Cerebellar cortex (tissue), 1 donor: ENCODE measurements at regions not wholly inside any gene's neighbourhood (a gene's known extent, or its start where the extent isn't known, plus 50 kb on each side); places are given as distances from the start of the nearest gene placed in this dataset.

Experiments
- DNase-seq: peaks from one replicate; pipeline ENCODE4 v3.0.0-alpha.2; 2015; ENCODE audit warnings: low spot score

DNA sequence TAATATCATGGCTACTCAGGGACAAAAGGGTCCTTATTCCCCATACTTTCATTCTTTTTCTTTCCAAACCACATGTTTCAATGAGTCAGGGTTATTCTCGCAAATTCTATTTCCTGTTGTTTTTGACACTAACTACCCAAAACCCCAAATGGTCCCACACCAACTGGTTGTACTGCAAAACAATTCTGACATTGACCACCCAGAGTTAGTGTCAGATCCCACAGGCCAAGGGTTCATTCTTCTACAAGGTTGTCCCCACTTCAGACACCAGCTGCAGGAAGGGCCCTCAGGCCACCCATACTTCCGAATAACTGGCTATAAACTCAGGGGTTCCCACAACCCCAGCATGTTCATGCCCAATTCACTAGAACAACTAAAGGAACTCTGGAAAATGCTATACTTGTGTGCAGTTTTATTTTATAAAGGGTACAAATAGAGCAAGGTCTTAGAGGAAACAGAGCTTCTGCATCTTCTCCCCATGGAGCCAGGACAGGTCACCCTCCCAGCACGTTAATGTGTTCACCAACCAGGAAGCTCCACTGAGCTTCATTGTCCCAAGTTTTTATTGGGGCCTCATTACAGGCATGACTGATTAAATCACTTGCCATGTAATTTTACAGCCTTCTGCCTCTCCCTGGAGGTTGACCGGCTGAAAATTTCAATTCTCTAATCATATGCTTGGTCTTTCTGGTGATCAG lies 334.8 kb downstream of the DRD1 start:
- no peak for DNase-seq

DNA sequence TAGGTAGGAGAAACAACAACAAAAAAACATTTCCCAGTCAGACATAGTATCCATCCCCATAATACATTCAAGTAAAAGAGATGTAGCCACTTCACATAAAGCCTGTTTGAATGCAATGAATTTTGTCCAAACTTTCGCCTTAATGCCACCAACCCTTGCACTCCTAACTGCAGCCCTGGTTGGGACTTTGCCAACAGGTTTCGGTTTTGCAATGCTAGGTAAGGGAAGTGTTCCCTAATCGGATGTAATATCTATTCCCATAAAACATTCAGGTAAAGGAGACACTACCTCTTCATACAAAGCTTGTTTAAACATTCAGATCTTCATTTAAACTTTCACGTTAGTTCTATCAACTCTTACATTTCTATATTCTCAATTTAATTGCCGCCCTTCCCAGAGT lies 336.1 kb downstream of the DRD1 start:
- no peak for DNase-seq

DNA sequence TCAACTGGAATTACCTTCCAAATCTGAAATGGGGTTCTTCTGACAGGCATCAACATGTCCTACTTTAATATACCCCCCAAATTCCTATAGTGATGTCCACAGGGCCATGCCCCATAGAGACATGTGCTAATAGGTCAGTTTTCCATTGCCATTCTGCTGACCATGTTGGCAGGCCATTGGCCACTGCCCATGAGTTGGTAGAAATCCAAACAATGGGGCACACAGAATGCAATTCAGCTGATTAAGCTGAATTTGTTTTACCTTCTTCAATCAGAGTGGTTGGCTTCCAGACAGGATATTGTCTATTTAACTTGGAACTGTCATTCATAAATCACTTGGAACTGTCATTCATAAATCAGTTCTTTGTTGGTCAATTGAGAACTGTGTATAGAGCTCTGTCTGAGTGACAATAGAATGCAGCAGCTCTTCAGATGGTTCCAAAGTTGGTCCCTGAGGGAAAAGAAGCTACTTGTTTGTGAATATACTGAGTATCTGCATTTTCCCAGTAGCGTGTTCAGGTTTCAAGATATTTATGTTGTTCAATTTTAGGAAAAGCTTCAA lies 336.9 kb downstream of the DRD1 start:
- no peak for DNase-seq

DNA sequence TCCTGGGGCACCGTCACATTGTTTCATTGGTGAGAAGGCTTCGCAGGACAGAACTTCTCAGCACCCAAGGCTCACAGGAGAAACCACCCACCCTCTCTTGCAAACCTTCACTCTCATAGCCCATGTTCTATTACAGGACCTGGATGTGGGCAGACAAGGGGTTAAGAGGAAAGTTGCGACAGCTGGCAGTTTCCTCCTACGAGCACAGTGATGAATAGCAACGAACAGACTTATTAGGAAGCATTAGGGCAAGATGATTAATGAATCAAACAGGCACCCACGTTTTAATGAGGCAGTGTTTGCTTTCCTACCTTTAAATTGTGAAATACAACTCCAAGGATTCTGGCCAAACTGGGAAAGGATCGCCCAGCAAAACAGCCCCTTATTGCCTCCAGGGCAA lies 339.3 kb downstream of the DRD1 start:
- DNase-seq: no peak

DNA sequence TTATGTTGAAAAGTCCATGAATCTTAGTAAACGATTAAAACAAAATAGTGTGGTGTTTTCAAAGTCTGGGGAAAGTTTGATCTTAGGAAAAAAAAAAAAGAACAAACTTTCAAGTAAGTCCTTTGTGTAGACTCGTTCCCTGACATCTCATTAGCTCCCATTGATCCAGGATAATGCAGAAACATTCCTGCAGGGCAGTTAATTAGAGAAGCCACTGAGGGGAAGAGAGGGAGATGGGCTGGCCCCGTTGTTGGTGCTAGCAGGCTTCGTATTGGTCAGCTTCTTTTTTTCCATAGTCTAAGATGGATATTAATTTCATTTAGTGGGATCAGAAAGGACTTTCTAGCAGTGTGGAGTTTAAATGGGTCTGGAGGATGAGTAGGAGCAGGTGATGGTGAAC lies 340.2 kb downstream of the DRD1 start:
- no peak for DNase-seq

DNA sequence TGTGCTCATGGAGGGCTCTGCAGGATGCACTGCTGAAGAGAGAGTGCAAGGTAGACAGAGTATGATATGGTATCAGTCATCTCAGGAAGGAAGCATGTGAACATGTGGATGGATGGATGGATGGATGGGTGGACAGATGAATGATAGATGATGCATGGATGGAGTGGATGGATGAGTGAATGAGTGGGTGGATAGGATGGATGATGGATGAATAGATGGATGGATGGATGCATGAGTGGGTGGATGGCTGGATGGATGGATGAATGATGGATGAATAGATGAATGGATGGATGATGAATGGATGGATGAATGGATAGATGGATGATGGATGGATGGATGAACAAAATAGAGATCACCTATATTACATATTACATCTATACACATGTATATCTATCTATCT lies 341.3 kb downstream of the DRD1 start:
- no peak for DNase-seq

DNA sequence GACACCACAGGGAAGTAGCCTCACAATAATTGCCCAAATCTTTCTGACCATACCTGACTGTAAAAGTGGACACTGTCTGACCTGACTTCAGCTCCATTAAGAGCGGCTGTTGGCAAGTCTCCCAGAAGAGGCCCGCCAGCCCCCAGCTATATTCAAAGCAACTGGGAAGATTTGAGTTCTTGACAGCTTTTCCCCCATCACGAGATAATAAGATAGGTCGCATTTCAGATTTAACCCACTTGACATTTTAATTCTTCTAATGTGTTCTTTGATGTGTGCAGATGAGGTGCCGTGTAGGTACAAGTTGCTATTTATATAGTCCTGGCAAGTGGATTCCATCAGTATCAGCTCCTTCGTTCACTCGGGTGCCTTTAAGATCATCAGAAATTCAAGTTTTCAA lies 345.7 kb downstream of the DRD1 start:
- DNase-seq: no peak

DNA sequence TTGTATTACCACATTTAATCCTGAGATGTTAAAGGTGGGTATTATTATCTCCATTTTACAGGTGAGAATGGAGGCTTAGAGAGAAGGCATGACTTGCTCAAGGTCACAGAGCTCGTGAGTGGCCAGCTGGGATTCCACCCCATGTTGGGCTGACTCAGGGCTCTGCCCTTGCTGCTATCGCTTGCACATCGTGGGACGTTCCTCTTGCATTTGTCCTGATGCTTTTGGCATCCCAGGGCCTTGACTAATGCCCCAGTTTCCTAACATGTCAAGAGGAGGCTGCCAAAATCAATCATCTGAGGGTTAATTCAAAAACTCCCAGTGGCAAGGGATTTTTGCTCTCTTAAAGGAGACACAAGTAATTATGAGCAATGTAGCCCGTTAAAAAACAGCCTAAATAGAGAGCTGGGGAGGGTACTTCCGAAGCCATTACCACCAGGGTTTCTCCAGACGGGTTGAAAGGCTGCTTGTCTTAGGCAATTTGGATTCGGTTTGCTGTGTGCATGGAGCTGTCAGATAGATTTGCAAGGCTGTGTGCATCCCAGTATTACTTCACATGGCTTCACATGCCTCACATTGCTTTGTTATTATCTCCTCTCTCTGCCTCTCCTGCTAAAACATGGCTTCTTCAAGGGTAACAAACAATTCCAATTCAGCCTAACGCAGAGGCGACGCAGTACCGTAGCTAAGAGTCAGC lies 347.4 kb downstream of the DRD1 start:
- DNase-seq: no peak

DNA sequence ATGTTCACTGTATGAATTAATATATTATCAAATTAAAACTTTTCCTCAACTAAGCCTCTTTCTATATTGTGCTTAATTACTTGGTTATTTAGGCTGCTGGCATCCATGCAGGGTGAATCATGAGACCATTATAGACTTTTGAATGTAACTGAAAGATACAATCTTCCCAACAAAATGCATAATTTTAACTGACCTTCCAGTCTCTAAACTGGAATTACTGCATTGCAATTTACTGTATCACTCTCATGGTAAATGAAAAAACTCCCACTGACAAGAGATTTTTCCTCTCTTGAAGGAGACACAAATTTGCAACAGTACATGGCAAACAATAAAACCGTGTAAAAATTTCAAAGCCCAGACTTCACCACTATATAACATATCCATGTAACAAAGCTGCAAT lies 349.5 kb downstream of the DRD1 start:
- DNase-seq: no peak

DNA sequence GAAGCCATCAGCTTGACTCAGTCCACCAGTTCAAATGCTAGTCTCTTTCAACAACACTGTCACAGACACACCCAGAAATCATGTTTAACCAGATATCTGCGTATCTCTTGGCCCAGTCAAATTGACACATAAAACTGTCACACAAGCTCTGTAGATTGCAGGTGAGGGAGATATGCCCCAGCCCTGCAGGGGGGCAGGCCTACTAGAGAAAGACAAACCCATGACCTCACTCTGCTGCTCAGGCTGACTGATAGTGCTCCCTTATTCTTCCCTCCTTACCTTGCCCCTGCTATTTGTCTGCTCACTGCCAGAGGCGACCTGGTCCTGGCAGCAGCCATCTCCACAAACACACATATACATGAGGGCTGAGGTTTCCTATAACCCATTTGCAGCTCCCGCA lies 351.3 kb downstream of the DRD1 start:
- DNase-seq: no peak

DNA sequence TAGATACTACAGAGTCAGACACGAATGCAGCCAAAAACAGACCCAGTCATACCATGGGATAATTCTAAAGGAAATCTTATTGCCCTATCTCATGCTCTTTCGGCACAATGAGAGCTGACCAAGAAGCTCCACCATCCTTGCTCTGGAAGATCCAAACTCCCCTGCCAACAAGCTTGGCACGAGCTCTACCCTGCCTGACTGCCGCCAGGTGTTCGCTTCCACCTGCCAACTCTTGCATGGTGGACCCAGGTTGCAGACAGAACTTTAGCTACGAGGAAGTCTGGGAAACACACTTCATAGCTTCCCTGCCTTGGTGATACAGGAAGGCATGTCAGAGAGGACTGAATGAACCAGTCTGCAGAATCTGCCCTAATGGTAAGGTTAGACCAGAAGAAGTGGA lies 355.0 kb downstream of the DRD1 start:
- no peak for DNase-seq

DNA sequence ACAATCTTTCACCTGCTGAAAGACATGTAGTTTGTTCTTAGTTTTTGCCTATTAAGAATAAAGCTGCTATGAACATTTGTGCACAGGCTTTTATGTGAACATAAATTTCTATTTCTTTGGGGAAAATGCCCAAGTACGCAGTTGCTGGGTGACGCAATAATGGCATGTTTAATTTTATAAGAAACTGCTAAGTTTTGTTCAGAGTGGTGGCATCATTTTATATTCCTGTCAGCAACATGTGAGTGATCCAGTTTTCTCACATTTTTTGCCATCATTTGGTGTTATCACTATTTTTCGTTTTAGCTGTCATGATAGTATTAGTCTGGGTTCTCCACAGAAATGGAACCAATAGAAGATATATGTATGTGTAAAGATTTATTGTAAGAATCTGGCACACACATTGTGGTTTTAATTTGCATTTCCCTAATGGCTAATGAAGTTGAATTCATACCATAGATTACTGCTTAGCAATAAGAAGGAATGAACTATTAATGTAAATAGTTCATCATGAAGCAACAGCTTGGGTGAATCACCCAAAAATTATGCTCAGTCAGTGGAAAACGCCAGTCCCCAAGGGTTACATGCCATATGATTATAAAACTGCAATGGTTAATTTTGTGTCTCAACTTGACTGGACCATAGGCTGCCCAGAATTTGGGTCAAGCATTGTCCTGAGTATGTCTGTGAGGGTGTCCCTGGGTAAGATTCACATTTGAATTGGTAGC lies 358.6 kb downstream of the MSX2 start:
- no peak for DNase-seq

DNA sequence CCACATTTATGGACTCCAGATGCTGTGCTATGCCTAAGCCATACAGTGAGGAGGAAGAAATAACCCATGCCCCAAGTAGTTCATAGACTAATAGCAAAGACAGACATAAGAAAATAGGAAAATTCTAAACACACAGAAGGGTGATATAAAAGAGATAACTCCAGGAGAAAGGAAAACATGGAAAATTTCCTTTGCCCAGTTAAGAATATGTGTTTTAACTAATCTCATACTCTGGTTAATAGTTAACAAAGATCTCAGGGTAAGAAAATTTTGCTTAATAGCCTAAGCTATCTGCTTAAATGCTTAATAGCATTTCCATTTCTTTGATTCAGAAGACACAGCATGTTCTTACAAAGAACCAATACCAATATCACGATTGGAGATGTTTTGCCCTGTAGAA lies 358.0 kb downstream of the MSX2 start:
- DNase-seq: no peak

DNA sequence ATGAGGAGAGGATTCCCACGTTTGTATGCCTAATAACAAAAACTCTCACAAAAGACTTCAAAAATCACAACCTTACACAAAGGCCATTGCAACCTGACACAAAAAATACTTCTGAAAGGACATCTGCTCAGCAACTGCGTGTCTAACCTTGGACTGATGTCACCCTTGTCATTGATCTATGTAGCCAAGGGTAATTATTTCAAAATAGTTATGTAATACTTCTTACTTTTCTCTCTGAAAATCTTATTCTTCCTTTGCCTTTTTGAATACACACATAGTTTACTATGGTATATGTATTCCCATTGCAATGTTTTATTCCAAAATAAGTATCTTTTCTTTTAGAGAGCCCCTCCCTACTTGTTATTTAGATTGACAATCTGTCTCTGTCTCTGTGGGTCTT lies 355.3 kb downstream of the MSX2 start:
- no peak for DNase-seq

DNA sequence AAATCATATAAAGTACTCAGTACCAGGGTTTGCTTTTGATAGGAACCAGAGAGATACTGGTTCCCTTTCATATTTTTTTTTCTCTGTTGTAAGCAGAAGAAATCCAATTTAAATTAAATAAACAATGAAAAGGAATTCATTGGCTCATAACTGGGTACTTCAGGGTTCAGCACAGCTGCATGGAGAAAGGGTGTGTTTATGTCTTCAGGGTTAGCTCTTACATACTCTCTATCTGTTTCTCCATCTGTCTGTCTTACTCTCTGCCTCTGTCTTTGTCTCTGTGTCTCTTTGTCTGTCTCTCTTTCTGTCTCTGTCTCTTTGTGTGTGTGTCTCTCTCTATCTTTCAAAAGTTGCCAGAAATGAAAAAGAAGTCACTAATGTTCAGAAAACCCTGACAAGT lies 345.9 kb downstream of the MSX2 start:
- DNase-seq: no peak

DNA sequence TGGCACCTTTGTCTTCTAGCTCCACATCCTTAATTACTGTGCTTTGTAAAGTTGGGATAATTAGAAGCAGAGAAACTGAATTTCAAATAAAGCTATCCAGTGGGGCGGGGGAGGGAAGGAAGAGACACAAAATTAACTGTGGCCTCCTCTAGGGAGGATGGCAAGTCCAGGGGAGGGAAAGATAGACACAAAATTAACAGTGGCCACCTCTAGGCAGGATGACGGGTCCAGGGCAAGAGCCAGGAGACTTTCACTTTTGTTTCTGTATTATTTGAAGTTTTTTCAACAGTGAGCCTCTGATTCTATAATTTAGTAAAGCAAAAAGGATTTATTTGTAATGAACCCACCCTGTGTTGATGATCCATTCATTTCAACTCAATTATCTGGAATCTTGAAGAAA lies 335.9 kb downstream of the MSX2 start:
- no peak for DNase-seq

DNA sequence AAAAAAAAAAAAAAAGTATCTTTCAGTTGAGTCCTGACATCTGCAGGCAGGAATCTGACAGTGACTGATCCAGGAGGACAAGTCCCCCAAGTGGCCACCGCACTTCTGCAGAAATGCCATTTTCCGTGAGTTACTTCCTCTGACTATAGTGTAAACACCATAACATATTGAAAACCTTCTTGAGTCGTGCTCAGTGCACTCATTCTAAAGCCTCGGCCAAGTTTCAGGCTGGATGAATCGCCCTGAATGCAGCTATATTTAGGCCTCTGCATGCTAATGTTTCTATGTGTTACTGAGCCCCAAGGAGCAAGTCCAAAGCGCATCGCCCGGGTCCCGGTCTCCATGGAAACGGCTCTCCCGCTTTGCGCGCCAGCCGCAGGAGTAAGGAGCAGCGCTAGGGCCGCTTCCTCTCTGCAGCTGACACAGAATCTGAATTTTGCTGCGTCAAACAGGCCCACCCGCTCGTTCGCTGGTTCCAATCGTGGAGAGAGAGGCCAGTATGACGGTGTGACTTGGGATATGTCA lies 335.4 kb downstream of the MSX2 start:
- peak; percentile 22 for DNase-seq

DNA sequence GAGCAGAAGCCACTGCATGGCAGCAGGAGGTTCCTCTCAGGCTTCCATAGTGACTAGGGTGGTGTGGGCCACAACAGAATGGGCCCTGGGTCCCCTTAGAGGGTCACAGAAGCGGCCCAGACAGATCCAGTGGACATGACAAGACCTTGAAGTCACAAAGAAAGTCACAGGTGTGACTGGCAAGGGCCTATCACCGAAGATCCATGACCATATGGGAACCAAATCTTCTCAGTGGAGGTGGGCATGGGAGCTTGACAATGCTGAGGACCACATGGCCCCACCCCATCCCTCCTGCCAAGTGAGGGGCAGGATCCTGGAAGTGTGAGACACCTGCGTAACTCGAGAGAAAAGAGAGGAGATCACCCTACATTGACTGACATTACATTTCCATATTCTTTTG lies 332.4 kb downstream of the MSX2 start:
- DNase-seq: no peak

DNA sequence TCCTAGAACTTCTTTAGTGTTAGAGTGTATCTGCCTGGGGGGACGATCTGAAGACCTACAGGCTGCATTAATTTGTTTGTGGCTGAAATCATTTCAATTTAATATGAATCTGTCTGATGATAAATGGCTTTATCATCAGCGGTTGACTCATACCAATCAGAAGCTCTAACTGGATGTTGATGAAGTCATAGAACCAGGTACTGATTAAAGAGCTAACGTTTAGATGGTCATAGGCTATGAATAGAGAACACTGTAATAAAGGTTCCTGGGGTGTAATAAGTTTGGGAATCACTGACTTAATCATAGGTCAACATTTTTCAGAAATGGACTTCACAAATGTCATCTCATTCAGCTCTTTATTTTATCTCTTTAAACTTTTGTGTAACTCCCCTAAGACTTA lies 329.9 kb downstream of the MSX2 start:
- DNase-seq: no peak

DNA sequence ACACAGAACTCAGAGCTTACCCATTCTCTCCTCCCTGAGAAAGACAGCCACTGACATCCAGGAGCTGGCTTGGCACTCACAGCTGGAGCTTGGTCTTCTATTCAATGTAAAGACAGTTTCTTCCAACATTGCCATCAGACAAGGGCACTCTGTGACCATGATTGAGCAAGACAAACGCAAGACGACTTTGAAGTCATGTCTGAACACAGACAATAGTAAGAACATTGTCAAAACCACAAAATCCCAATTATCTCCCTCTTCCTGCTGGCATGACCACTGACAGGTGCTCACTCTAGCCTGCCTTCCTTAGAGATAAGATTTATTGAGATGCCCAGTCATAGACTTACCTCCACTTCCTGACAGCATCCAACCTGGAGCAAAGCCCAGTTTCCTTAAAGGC lies 328.0 kb downstream of the MSX2 start:
- DNase-seq: no peak

DNA sequence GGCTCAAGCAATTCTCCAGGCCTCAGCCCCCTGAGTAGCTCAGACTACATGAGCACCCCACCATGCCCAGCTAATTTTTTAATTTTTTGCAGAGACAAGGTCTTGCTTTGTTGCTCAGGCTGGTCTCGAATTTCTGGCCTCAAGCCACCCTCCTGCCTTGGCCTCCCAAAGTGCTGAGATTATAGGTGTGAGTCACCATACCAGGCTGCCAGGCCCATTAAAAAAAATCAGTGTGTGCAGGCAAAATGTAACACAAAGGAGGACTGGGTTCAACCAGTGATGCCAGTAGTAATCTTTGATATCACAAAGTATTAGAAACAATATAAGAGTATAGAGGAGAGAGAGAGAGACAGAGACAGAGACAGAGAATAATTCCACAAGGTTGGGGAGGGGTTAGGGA lies 322.7 kb downstream of the MSX2 start:
- DNase-seq: no peak

DNA sequence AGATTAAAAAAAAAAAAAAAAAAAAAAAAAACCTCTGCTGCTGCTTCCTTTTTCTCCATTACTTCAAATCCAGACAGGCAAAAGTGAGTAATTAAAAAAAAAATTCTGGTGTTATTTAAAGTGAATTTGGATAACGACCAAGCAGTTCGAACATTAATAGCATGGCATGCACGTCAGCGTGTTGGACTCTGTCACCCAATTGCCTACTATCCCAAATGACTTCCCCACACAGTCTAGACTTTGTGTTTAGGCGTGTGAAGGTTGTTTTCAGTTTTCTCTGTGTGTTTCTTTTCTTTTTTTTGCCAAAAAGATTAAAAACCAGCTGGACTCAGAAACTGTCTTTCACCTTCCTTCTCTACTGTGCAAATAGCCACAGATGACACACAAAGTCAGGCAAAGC lies 321.4 kb downstream of the MSX2 start:
- DNase-seq: no peak

DNA sequence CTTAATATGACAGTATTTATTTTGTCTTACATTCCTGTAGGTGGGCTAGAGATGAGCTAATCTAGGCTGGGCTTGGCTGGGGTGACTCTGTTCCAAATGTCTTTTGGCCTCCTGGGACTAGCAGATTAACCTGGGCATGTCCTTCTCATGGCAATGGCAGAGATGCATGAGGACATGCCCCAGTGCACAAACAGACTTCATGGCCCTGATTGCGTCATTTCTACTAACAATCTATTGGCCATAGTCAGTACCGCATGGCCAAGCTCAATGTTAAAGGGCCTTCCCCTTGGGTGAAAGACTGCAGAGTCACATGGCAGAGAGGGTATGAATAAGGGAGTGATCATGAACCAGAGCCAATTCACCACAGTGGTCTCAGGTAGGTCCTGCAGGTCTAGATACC lies 313.4 kb downstream of the MSX2 start:
- no peak for DNase-seq
